ENCODE measurements at regions not wholly inside any gene's neighbourhood (a gene's known extent, or its start where the extent isn't known, plus 50 kb on each side); places are given as distances from the start of the nearest gene placed in this dataset.

- no peak for ATAC-seq
- H3K4me1 ChIP-seq = no peaks in the 10 kb centered on the region
- no peaks in the 10 kb centered on the region for H3K27me3 ChIP-seq (ENCODE audit: low read depth)
- no peak overlapping the region for H3K27ac ChIP-seq
- no peaks in the 10 kb centered on the region for H3K36me3 ChIP-seq
- intact Hi-C loops (cut with DNase I) = no loop called here
- DNase-seq = no peak
- TF ChIP-seq CTCF (IDR thresholded peaks at IDR 0.05) = no peak
- no peak overlapping the region for H3K4me3 ChIP-seq
- no peaks in the 10 kb centered on the region for H3K9me3 ChIP-seq
Measured at GRCh38 chr5:91632871-91633270, 249.8 kb upstream of the ARRDC3 start.

- Histone ChIP-seq H3K27me3 (ENCODE audit: low read depth) (no peaks in the 10 kb centered on the region), H3K36me3 (no peaks in the 10 kb centered on the region), H3K4me3 (no peak overlapping the region), H3K4me1 (no peaks in the 10 kb centered on the region), H3K27ac (no peak overlapping the region), H3K9me3 (no peaks in the 10 kb centered on the region)
- intact Hi-C loops (cut with DNase I) = no loop called here
- DNase-seq (no peak), ATAC-seq (no peak)
- TF ChIP-seq CTCF (IDR thresholded peaks at IDR 0.05) = no peak
Measured at GRCh38 chr5:91611746-91612145, 228.6 kb upstream of the ARRDC3 start.

- Histone ChIP-seq H3K4me3 (no peak overlapping the region), H3K27ac (no peak overlapping the region), H3K36me3 (no peaks in the 10 kb centered on the region), H3K4me1 (no peaks in the 10 kb centered on the region), H3K9me3 (no peaks in the 10 kb centered on the region), H3K27me3 (ENCODE audit: low read depth) (no peaks in the 10 kb centered on the region)
- no peak for TF ChIP-seq CTCF (IDR thresholded peaks at IDR 0.05)
- ATAC-seq = no peak
- intact Hi-C loops (cut with DNase I) = no loop called here
- no peak for DNase-seq
Measured at GRCh38 chr5:91607675-91608074, 224.6 kb upstream of the ARRDC3 start.

- Histone ChIP-seq H3K27me3 (ENCODE audit: low read depth) (no peaks in the 10 kb centered on the region), H3K27ac (no peak overlapping the region), H3K36me3 (no peaks in the 10 kb centered on the region), H3K9me3 (no peaks in the 10 kb centered on the region), H3K4me3 (no peak overlapping the region), H3K4me1 (no peaks in the 10 kb centered on the region)
- no peak for TF ChIP-seq CTCF (IDR thresholded peaks at IDR 0.05)
- intact Hi-C loops (cut with DNase I) = no loop called here
- ATAC-seq (no peak), DNase-seq (no peak)
Measured at GRCh38 chr5:91599863-91600262, 216.7 kb upstream of the ARRDC3 start.

- no peak for TF ChIP-seq CTCF (IDR thresholded peaks at IDR 0.05)
- Histone ChIP-seq H3K4me3 (no peak overlapping the region), H3K36me3 (no peaks in the 10 kb centered on the region), H3K27me3 (ENCODE audit: low read depth) (no peaks in the 10 kb centered on the region), H3K9me3 (no peaks in the 10 kb centered on the region), H3K4me1 (no peaks in the 10 kb centered on the region), H3K27ac (no peak overlapping the region)
- ATAC-seq (no peak), DNase-seq (no peak)
- intact Hi-C loops (cut with DNase I) = no loop called here
Measured at GRCh38 chr5:91598216-91598615, 215.1 kb upstream of the ARRDC3 start.

- intact Hi-C loops (cut with DNase I) = no loop called here
- no peak overlapping the region for H3K27ac ChIP-seq
- no peak for ATAC-seq
Measured at GRCh38 chr5:91595424-91595823, 212.3 kb upstream of the ARRDC3 start.

More at GRCh38 chr5:91595424-91595823, 212.3 kb upstream of the ARRDC3 start:
- H3K4me3 ChIP-seq = no peak overlapping the region
- no peaks in the 10 kb centered on the region for H3K27me3 ChIP-seq (ENCODE audit: low read depth)
- TF ChIP-seq CTCF (IDR thresholded peaks at IDR 0.05) = no peak
- no peaks in the 10 kb centered on the region for H3K4me1 ChIP-seq
- H3K9me3 ChIP-seq = no peaks in the 10 kb centered on the region
- no peaks in the 10 kb centered on the region for H3K36me3 ChIP-seq
- no peak for DNase-seq

Data from lower lobe of right lung (tissue), 2 donors.